H9 (cell line): ENCODE measurements at regions not wholly inside any gene's neighbourhood (a gene's known extent, or its start where the extent isn't known, plus 50 kb on each side); places are given as distances from the start of the nearest gene placed in this dataset.

ENCODE experiments used
- DNase-seq: peaks from one replicate; pipeline ENCODE4 v3.0.0-alpha.2; 2017
- H2AFZ ChIP-seq: one replicate; pipeline ENCODE4 v1.6.1; 2013; ENCODE audit warnings: mild to moderate bottlenecking, low read length, control low read depth, moderate library complexity
- H2AK5ac ChIP-seq: 2 replicates; pipeline ENCODE4 v1.6.1; 2013; ENCODE audit warnings: low read length, control low read depth, mixed read lengths; ENCODE audit not compliant: insufficient read length
- H2BK120ac ChIP-seq: one replicate; pipeline ENCODE4 v1.6.1; 2013; ENCODE audit warnings: low read depth, mild to moderate bottlenecking, low read length, control low read depth, inconsistent platforms; ENCODE audit not compliant: poor library complexity, severe bottlenecking
- H2BK12ac ChIP-seq: 2 replicates; pipeline ENCODE4 v1.6.1; 2013; ENCODE audit warnings: low read length, control low read depth, mixed read lengths, low read depth; ENCODE audit not compliant: insufficient read length
- H2BK15ac ChIP-seq: 2 replicates; pipeline ENCODE4 v1.6.1; 2013; ENCODE audit warnings: low read depth, low read length, control low read depth
- H2BK20ac ChIP-seq: one replicate; pipeline ENCODE4 v1.6.1; 2013; ENCODE audit warnings: low read depth, mild to moderate bottlenecking, low read length, control low read depth, inconsistent platforms; ENCODE audit not compliant: poor library complexity, severe bottlenecking
- H2BK5ac ChIP-seq: 2 replicates; pipeline ENCODE4 v1.6.1; 2013; ENCODE audit warnings: low read length, control low read depth, mixed read lengths; ENCODE audit not compliant: insufficient read length
- H3K14ac ChIP-seq: 2 replicates; pipeline ENCODE4 v1.6.1; 2013; ENCODE audit warnings: low read length, control low read depth; ENCODE audit not compliant: insufficient read depth
- H3K18ac ChIP-seq: 2 replicates; pipeline ENCODE4 v1.6.1; 2013; ENCODE audit warnings: low read depth, mild to moderate bottlenecking, mixed read lengths, low read length, control low read depth; ENCODE audit not compliant: insufficient read length
- H3K23ac ChIP-seq: 2 replicates; pipeline ENCODE4 v1.6.1; 2013; ENCODE audit warnings: low read length, control low read depth, mixed read lengths, low read depth; ENCODE audit not compliant: insufficient read length
- H3K23me2 ChIP-seq: 2 replicates; pipeline ENCODE4 v1.6.1; 2013; ENCODE audit warnings: low read depth, mild to moderate bottlenecking, mixed read lengths, low read length, control low read depth; ENCODE audit not compliant: insufficient read length, poor library complexity, severe bottlenecking
- H3K27ac ChIP-seq: 2 replicates; pipeline ENCODE4 v1.5.1; 2013; ENCODE audit warnings: low read length, control low read depth, mixed read lengths, low read depth; ENCODE audit not compliant: insufficient read length
- H3K27me3 ChIP-seq: 2 replicates; pipeline ENCODE4 v1.6.1; 2013; ENCODE audit warnings: low read length, control low read depth, inconsistent platforms; ENCODE audit not compliant: insufficient read depth
- H3K4ac ChIP-seq: 2 replicates; pipeline ENCODE4 v1.6.1; 2013; ENCODE audit warnings: low read depth, mild to moderate bottlenecking, control low read depth, inconsistent platforms, low read length, moderate library complexity
- H3K4me1 ChIP-seq: 2 replicates; pipeline ENCODE4 v1.6.1; 2013; ENCODE audit warnings: low read length, control low read depth, inconsistent platforms; ENCODE audit not compliant: insufficient read depth
- H3K4me2 ChIP-seq: 2 replicates; pipeline ENCODE4 v1.6.1; 2013; ENCODE audit warnings: low read length, control low read depth, mixed read lengths; ENCODE audit not compliant: insufficient read length, insufficient read depth
- H3K56ac ChIP-seq: 2 replicates; pipeline ENCODE4 v1.6.1; 2013; ENCODE audit warnings: low read depth, mild to moderate bottlenecking, mixed read lengths, low read length, control low read depth; ENCODE audit not compliant: insufficient read length
- H3K79me1 ChIP-seq: 2 replicates; pipeline ENCODE4 v1.6.1; 2013; ENCODE audit warnings: low read depth, mild to moderate bottlenecking, moderate library complexity, low read length, control low read depth, inconsistent platforms; ENCODE audit not compliant: insufficient read depth, poor library complexity, severe bottlenecking
- H3K79me2 ChIP-seq: 2 replicates; pipeline ENCODE4 v1.6.1; 2013; ENCODE audit warnings: low read length, control low read depth, inconsistent platforms; ENCODE audit not compliant: insufficient read depth
- H3K9ac ChIP-seq: 2 replicates; pipeline ENCODE4 v1.6.1; 2013; ENCODE audit warnings: low read length, control low read depth, mixed read lengths; ENCODE audit not compliant: insufficient read length; ENCODE audit errors: extremely low read depth
- H3K9me3 ChIP-seq: one replicate; pipeline ENCODE4 v1.6.1; 2013; ENCODE audit warnings: low read depth, low read length, inconsistent platforms; ENCODE audit not compliant: control insufficient read depth
- H3T11ph ChIP-seq: one replicate; pipeline ENCODE4 v1.6.1; 2013; ENCODE audit warnings: mild to moderate bottlenecking, low read length, control low read depth, inconsistent platforms
- H4K20me1 ChIP-seq: one replicate; pipeline ENCODE4 v1.6.1; 2013; ENCODE audit not compliant: control insufficient read depth, insufficient read length, insufficient read depth
- H4K5ac ChIP-seq: 2 replicates; pipeline ENCODE4 v1.6.1; 2013; ENCODE audit warnings: low read depth, mild to moderate bottlenecking, mixed read lengths, low read length, control low read depth; ENCODE audit not compliant: insufficient read length
- H4K8ac ChIP-seq: replicated peaks from 2 replicates; pipeline ENCODE4 v1.6.1; 2013; ENCODE audit warnings: low read length, control low read depth, mixed read lengths, low read depth; ENCODE audit not compliant: insufficient read length
- H4K91ac ChIP-seq: 2 replicates; pipeline ENCODE4 v1.6.1; 2013; ENCODE audit warnings: low read depth, mild to moderate bottlenecking, moderate library complexity, mixed read lengths, low read length, control low read depth; ENCODE audit not compliant: insufficient read length
- H3K27ac Mint-ChIP-seq, 3 experiments: 2 replicates in 2 of 3; 3 replicates in 1 of 3; pipeline ENCODE4 v1.8.0; 2020 to 2021; ENCODE audit warnings: mixed read lengths in 3 of 3, mild to moderate bottlenecking in 1 of 3, moderate library complexity in 1 of 3
- H3K27me3 Mint-ChIP-seq: 2 replicates; pipeline ENCODE4 v1.8.0; 2021; ENCODE audit warnings: low read depth, mild to moderate bottlenecking, moderate library complexity, mixed read lengths
- H3K36me3 Mint-ChIP-seq, 3 experiments: 2 replicates in 2 of 3; 3 replicates in 1 of 3; pipeline ENCODE4 v1.8.0; 2020 to 2021; ENCODE audit warnings: low read depth in 3 of 3, mixed read lengths in 3 of 3; ENCODE audit not compliant: insufficient read depth in 1 of 3
- H3K4me1 Mint-ChIP-seq, 2 experiments: 2 replicates each; pipeline ENCODE4 v1.8.0; 2020; ENCODE audit warnings: mixed read lengths in 2 of 2
- H3K4me3 Mint-ChIP-seq, 2 experiments: 2 replicates in 1 of 2; 3 replicates in 1 of 2; pipeline ENCODE4 v1.8.0; 2020 to 2021; ENCODE audit warnings: mild to moderate bottlenecking in 2 of 2, mixed read lengths in 2 of 2, moderate library complexity in 1 of 2
- H3K9me3 Mint-ChIP-seq, 2 experiments: 2 replicates in 1 of 2; 3 replicates in 1 of 2; pipeline ENCODE4 v1.8.0; 2020; ENCODE audit warnings: mild to moderate bottlenecking in 2 of 2, mixed read lengths in 2 of 2, moderate library complexity in 1 of 2
- CTCF ChIP-seq: fragments of 200-600 bp; sonication (generic); conservative IDR thresholded peaks from 3 replicates; pipeline ENCODE4 v1.8.0; 2021; ENCODE audit warnings: antibody characterized with exemption, mild to moderate bottlenecking
- WGBS: extraction: QIAGEN DNeasy Blood & Tissue Kit; methylation state at CpG from one replicate; pipeline ENCODE4 v1.1.7; 2013; ENCODE audit warnings: missing lambda C conversion rate, low lambda C conversion rate, mixed read lengths; ENCODE audit not compliant: insufficient read length; ENCODE audit errors: extremely low coverage; 5-methylcytosine and 5-hydroxymethylcytosine counted together

DNA sequence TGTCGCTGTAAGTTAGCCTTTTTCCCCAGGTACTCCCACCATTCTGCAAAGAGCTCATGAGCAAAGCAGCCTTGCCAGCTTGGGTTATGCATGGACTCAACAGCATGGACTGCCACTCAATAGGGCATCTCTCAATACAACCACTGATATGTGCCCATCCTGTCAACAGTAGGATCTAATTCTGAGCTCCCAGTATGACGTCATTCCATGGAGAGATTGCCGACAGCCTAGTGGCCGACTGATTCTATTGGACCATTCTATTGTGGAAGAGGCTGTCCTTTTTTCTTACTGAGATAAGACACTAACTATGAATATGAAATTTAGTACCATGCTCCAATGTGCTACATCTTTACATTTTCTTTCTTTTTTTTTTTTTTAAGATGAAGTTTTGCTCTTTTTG, 2389.0 kb upstream of the AGA start:
- Mint-ChIP-seq H3K36me3 (no peaks in the 10 kb centered on the region), H3K4me1 (no peaks in the 10 kb centered on the region), H3K27ac (no peak overlapping the region), H3K27me3 (no peaks in the 10 kb centered on the region), H3K9me3 (no peaks in the 10 kb centered on the region; a peak in 2 of 5 replicates), H3K4me3 (no peak overlapping the region)
- no peak overlapping the region for H3K23ac ChIP-seq
- no peak overlapping the region for H3K56ac ChIP-seq
- H3K27me3 ChIP-seq: no peaks in the 10 kb centered on the region
- no peak overlapping the region for H2AFZ ChIP-seq
- no peak overlapping the region for H3K14ac ChIP-seq
- no peak overlapping the region for H3T11ph ChIP-seq
- no peak overlapping the region for H4K91ac ChIP-seq
- H4K20me1 ChIP-seq: no peaks in the 10 kb centered on the region
- no peak overlapping the region for H3K27ac ChIP-seq
- no peaks in the 10 kb centered on the region for H3K79me2 ChIP-seq
- no peak overlapping the region for H2BK20ac ChIP-seq
- no peak for DNase-seq
- no peak overlapping the region for H2BK12ac ChIP-seq
- no peak overlapping the region for H2AK5ac ChIP-seq
- no peaks in the 10 kb centered on the region for H3K9me3 ChIP-seq
- no CpG with 5 or more reads among the region's 4 CpGs for WGBS
- no peaks in the 10 kb centered on the region for H3K4me1 ChIP-seq
- no peak overlapping the region for H3K9ac ChIP-seq
- no peaks in the 10 kb centered on the region for H3K23me2 ChIP-seq
- no peak overlapping the region for H2BK5ac ChIP-seq
- H3K18ac ChIP-seq: no peak overlapping the region
- no peak overlapping the region for H3K4me2 ChIP-seq
- no peak overlapping the region for H2BK120ac ChIP-seq
- TF ChIP-seq CTCF: no peak
- no peak overlapping the region for H2BK15ac ChIP-seq
- no peak overlapping the region for H4K8ac ChIP-seq
- no peaks in the 10 kb centered on the region for H3K79me1 ChIP-seq
- H4K5ac ChIP-seq: no peak overlapping the region
- H3K4ac ChIP-seq: no peak overlapping the region
